Coronary artery (tissue), 2 donors: ENCODE measurements at regions not wholly inside any gene's neighbourhood (a gene's known extent, or its start where the extent isn't known, plus 50 kb on each side); places are given as distances from the start of the nearest gene placed in this dataset.

Experiments used
- DNase-seq: peaks from one replicate; pipeline ENCODE4 v3.0.0-alpha.2; 2017; ENCODE audit warnings: low spot score
- H3K27ac ChIP-seq, 2 donors: fragments of 200-600 bp; sonication (generic); one replicate each; pipeline ENCODE4 v1.5.1; 2016 to 2019
- H3K4me3 ChIP-seq: fragments of 200-600 bp; sonication (generic); 2 replicates; pipeline ENCODE4 v1.5.1; 2016; ENCODE audit warnings: mild to moderate bottlenecking, moderate library complexity
- TF ChIP-seq, protein P1 (sequence below): fragments of 200-600 bp; sonication (generic); IDR thresholded peaks from one replicate; pipeline ENCODE4 v1.5.1; 2019; ENCODE audit warnings: antibody characterized with exemption

GRCh38 chr10:8962249-8962648 is 907.8 kb downstream of the GATA3 start:
- no peak overlapping the region for H3K27ac ChIP-seq
- DNase-seq = no peak
- TF ChIP-seq, protein P1, sequence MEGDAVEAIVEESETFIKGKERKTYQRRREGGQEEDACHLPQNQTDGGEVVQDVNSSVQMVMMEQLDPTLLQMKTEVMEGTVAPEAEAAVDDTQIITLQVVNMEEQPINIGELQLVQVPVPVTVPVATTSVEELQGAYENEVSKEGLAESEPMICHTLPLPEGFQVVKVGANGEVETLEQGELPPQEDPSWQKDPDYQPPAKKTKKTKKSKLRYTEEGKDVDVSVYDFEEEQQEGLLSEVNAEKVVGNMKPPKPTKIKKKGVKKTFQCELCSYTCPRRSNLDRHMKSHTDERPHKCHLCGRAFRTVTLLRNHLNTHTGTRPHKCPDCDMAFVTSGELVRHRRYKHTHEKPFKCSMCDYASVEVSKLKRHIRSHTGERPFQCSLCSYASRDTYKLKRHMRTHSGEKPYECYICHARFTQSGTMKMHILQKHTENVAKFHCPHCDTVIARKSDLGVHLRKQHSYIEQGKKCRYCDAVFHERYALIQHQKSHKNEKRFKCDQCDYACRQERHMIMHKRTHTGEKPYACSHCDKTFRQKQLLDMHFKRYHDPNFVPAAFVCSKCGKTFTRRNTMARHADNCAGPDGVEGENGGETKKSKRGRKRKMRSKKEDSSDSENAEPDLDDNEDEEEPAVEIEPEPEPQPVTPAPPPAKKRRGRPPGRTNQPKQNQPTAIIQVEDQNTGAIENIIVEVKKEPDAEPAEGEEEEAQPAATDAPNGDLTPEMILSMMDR = no peak
- no peak overlapping the region for H3K4me3 ChIP-seq

DNA sequence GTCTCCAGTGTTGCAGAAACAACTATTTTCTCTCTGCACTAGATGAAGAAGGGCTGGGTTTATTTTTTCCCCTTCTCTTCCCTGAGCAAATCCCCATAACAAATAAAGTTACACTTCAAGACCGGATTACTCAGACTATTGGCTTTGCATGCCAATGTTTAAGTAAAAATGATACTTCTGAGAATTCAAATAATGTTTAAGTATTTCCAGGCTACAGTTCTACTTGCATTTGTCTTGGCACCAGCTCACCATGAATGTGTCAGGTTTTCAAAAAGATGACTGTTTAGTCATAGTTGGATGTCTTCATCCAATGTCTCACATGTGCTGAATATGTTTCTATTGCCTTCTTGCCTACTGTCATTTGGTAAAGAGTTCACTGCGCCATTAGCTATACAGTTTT is 912.6 kb downstream of the GATA3 start:
- Histone ChIP-seq H3K27ac (no peak overlapping the region), H3K4me3 (no peak overlapping the region)
- TF ChIP-seq, protein P1 = no peak
- no peak for DNase-seq

- TF ChIP-seq, protein P1 = no peak
- Histone ChIP-seq H3K27ac (no peak overlapping the region), H3K4me3 (no peak overlapping the region)
- DNase-seq = no peak
Observed at GRCh38 chr10:8969853-8970252, 915.4 kb downstream of the GATA3 start.

- no peak for DNase-seq
- TF ChIP-seq, protein P1 = no peak
- H3K27ac ChIP-seq = no peak overlapping the region
- no peak overlapping the region for H3K4me3 ChIP-seq
Observed at GRCh38 chr10:8975535-8975934, 921.0 kb downstream of the GATA3 start.

DNA sequence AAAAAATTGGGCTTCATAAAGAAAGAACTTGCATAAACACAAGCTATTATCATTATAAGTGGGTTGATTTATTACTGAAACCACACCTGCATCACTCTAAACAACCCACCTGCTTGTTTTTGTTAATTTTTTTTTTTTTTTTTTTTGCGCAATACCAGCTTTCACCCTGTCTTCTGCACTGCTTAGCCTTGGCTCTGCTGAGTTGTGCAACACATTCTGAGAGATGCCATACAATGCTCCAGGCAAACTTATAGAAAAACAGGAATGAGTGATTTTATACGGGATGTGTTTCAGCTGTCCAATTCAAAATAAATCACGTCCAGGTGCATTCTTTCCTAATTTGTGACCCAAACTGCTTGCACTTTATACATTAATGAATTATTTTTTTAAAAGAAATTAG is 923.6 kb downstream of the GATA3 start:
- no peak overlapping the region for H3K4me3 ChIP-seq
- no peak for DNase-seq
- no peak overlapping the region for H3K27ac ChIP-seq
- TF ChIP-seq, protein P1 = no peak

DNA sequence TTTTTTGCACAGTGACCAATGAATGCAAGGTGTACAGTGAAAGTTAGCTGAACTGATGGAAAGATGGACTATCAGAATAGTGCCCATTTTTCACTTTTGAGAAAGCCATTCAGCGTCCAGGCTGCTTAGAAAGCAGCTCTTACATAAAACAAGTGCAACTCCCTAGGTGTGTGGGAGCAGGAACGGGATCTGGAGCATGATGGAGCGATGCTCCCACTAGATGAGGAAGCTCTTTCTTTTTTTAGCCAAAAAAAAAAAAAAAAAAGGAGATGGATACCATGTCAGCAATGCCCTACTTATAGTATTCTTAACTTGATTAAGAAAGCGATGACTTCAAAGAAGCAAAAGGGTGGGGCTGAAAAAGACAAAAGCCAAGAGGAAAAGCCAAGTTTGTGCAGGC is 925.5 kb downstream of the GATA3 start:
- Histone ChIP-seq H3K27ac (no peak overlapping the region), H3K4me3 (no peak overlapping the region)
- no peak for DNase-seq
- TF ChIP-seq, protein P1 = no peak

DNA sequence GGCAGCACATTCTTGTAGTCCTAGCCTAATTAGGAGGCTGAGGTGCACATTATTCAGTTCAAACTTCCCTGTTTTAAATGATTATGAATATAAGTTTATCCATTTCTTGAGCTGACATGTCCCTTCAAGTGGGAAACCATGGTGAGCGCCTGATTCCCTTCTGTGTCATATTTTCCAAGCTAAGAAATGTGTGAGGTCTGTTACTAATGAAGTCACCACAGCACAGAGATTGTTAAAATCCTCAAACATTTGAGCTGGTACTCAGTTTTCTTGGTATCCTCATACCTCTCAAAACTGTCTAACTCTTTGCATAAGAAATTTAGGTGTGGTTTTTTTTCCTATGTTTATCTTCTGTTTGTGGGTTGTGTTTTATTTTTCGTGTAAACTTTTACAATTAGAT is 926.8 kb downstream of the GATA3 start:
- H3K4me3 ChIP-seq = no peak overlapping the region
- TF ChIP-seq, protein P1 = no peak
- no peak overlapping the region for H3K27ac ChIP-seq
- DNase-seq = no peak
